ENCODE measurements at regions not wholly inside any gene's neighbourhood (a gene's known extent, or its start where the extent isn't known, plus 50 kb on each side); places are given as distances from the start of the nearest gene placed in this dataset.

DNA sequence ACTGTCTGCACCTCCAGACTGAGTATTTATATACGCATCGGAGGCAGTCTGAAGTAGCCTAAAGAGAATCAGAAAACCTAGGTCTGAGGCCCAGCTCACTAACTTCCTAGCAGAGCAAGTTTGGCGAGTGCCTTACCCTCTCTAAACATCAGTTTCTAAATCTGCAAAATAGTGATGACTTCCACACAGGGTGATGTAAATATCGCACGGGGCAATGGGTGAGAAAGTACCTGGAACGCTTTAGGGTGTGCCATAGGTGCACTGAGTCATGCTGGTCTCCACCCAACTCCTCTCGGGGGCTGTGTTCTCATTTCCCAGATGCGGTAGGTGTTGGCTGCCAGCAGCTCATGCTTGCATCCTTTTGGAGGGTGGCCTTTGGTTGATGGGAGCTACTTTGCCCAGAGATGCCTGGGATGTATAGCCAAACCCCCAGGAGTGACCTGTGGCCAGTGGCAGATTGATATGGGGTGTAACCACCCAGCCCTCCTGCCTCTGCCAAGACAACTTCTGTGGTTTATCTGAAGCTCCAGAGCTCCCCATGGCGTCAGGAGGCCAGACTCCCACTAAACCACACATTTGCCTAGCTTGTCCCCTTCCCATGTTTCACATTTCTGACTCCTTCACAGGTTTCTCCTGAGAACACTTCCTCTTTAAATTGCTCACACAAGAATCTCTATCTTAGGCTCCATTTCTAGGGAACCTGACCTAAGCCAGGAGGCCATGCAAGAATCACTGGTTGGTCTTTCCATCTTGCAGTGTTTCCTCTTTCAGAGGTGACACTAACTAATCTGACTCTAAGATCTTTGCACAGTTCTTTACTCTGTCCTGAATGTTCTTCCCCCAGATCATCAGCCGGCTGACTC, 62.0 kb upstream of the TUNAR start:
- no peaks in the 10 kb centered on the region for H3K4me1 ChIP-seq (ENCODE audit: insufficient read depth)
- WGBS, 3 donors: 77 to 85% (median 82%) methylated on average over 10 of the region's 10 CpGs
- no peaks in the 10 kb centered on the region for H3K27me3 ChIP-seq
- no peak for DNase-seq
- intact Hi-C loops (cut with DNase I): no loop called here
- no peaks in the 10 kb centered on the region for H3K9me3 ChIP-seq
- H3K36me3 ChIP-seq: no peaks in the 10 kb centered on the region
- no peak overlapping the region for H3K27ac ChIP-seq
- no peak overlapping the region for H3K4me3 ChIP-seq
- TF ChIP-seq POLR2A (IDR thresholded peaks at IDR 0.05) (no peak), EP300 (IDR thresholded peaks at IDR 0.05) (no peak)
- TF ChIP-seq, protein P1, sequence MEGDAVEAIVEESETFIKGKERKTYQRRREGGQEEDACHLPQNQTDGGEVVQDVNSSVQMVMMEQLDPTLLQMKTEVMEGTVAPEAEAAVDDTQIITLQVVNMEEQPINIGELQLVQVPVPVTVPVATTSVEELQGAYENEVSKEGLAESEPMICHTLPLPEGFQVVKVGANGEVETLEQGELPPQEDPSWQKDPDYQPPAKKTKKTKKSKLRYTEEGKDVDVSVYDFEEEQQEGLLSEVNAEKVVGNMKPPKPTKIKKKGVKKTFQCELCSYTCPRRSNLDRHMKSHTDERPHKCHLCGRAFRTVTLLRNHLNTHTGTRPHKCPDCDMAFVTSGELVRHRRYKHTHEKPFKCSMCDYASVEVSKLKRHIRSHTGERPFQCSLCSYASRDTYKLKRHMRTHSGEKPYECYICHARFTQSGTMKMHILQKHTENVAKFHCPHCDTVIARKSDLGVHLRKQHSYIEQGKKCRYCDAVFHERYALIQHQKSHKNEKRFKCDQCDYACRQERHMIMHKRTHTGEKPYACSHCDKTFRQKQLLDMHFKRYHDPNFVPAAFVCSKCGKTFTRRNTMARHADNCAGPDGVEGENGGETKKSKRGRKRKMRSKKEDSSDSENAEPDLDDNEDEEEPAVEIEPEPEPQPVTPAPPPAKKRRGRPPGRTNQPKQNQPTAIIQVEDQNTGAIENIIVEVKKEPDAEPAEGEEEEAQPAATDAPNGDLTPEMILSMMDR (IDR thresholded peaks at IDR 0.05): no peak

DNA sequence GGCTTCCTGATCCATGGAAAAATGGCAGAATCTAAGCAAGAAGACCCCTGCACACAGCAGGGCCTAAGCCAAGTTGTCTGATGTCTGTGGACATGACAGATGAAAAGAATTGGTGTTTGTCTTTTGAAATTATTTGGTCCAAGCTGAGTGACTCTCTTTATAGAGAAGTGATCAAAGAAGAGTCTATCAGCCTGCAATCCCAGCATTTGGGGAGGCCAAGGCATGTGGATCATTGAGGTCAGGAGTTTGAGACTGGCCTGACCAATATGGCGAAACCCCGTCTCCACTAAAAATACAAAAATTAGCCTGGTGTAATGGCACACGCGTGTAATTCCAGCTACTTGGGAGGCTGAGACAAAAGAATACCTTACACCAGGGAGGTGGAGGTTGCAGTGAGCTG, 64.8 kb upstream of the TUNAR start:
- Histone ChIP-seq H3K27ac (no peak overlapping the region), H3K4me1 (ENCODE audit: insufficient read depth) (no peaks in the 10 kb centered on the region), H3K36me3 (no peaks in the 10 kb centered on the region), H3K27me3 (no peaks in the 10 kb centered on the region), H3K9me3 (no peaks in the 10 kb centered on the region), H3K4me3 (no peak overlapping the region)
- DNase-seq: no peak
- intact Hi-C loops (cut with DNase I): no loop called here
- TF ChIP-seq POLR2A (IDR thresholded peaks at IDR 0.05): no peak
- TF ChIP-seq, protein P1 (IDR thresholded peaks at IDR 0.05): no peak
- no peak for TF ChIP-seq EP300 (IDR thresholded peaks at IDR 0.05)
- WGBS, 3 donors: 93 to 98% (median 96%) methylated on average over 4 of the region's 4 CpGs

DNA sequence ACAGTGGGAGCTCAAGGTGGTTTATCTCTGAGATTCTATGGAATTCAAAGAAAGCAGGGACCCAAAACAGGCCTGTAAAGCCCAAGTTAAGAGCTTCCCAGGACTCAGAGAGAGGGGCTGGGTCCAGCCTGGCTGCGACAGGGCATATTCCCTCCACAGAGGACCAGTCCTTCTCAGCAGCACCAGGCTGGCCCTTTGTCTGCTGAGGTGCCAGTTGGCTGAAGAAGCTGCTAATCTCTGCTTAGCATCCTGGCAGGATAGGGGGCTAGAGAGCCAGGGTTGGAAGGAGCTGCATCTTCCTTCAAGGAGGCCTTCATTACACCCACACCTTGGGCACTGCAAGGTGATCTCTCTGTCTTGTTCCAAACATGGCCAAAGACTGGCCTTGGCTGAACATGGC, 68.3 kb upstream of the TUNAR start:
- no peaks in the 10 kb centered on the region for H3K27me3 ChIP-seq
- no peak for TF ChIP-seq POLR2A (IDR thresholded peaks at IDR 0.05)
- no peak for TF ChIP-seq EP300 (IDR thresholded peaks at IDR 0.05)
- TF ChIP-seq, protein P1 (IDR thresholded peaks at IDR 0.05): no peak
- no peaks in the 10 kb centered on the region for H3K4me1 ChIP-seq (ENCODE audit: insufficient read depth)
- DNase-seq: no peak
- WGBS, 3 donors: 83 to 100% (median 90%) methylated on average over 1 of the region's 1 CpG
- no peak overlapping the region for H3K27ac ChIP-seq
- no peak overlapping the region for H3K4me3 ChIP-seq
- H3K36me3 ChIP-seq: no peaks in the 10 kb centered on the region
- intact Hi-C loops (cut with DNase I): no loop called here
- H3K9me3 ChIP-seq: no peaks in the 10 kb centered on the region

DNA sequence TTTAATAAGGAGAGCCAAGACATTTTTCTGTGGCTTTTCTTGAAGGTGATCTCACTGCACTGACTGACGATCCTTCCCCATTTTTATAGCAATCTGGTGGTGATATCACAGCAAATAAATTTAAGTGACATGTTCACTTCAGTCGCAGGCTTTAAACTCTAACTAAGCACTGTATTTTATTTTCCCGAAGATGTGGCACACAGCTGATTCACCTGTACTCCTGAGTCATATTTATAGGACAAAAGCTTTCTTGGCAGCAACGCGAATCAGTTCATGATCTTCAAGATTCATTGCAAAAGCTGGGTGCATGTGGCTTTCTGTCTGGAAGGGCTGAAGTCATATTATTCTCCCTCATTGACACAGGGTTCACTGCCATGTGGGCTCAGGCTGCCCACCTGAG, 79.8 kb upstream of the TUNAR start:
- no peak for DNase-seq
- H3K27ac ChIP-seq: no peak overlapping the region
- WGBS, 3 donors: 69 to 73% (median 70%) methylated on average over 5 of the region's 5 CpGs
- intact Hi-C loops (cut with DNase I): no loop called here
- TF ChIP-seq EP300 (IDR thresholded peaks at IDR 0.05): no peak
- no peak for TF ChIP-seq POLR2A (IDR thresholded peaks at IDR 0.05)
- TF ChIP-seq, protein P1 (IDR thresholded peaks at IDR 0.05): no peak
- no peaks in the 10 kb centered on the region for H3K27me3 ChIP-seq
- H3K4me3 ChIP-seq: no peak overlapping the region
- H3K9me3 ChIP-seq: no peaks in the 10 kb centered on the region
- no peaks in the 10 kb centered on the region for H3K4me1 ChIP-seq (ENCODE audit: insufficient read depth)
- no peaks in the 10 kb centered on the region for H3K36me3 ChIP-seq
